ENCODE measurements at regions not wholly inside any gene's neighbourhood (a gene's known extent, or its start where the extent isn't known, plus 50 kb on each side); places are given as distances from the start of the nearest gene placed in this dataset.
"Not testable (repeated sequence)": the region's sequence is repeated elsewhere in the genome, so short reads cannot be mapped to it uniquely, and the experiment has no call there.

GRCh38 chr11:41612415-41612814 is 153.0 kb upstream of the LRRC4C start:
- ChIA-PET POLR2A (no interaction called here), CTCF (no interaction called here)
- no peaks in the 10 kb centered on the region for H3K36me3 Mint-ChIP-seq
- H3K4me3 Mint-ChIP-seq: no peak overlapping the region
- H3K4me1 Mint-ChIP-seq (ENCODE audit: low read depth): no peaks in the 10 kb centered on the region
- DNase-seq: no peak
- H3K27ac Mint-ChIP-seq: no peak overlapping the region
- peaks cover 13% of the 10 kb centered on the region for H3K9me3 Mint-ChIP-seq
- intact Hi-C loops (cut with micrococcal nuclease): no loop called here
- no peaks in the 10 kb centered on the region for H3K27me3 Mint-ChIP-seq

GRCh38 chr11:41613326-41613725 is 153.9 kb upstream of the LRRC4C start:
- intact Hi-C loops (cut with micrococcal nuclease): no loop called here
- ChIA-PET CTCF (no interaction called here), POLR2A (no interaction called here)
- no peaks in the 10 kb centered on the region for H3K27me3 Mint-ChIP-seq
- no peak overlapping the region for H3K27ac Mint-ChIP-seq
- H3K4me1 Mint-ChIP-seq (ENCODE audit: low read depth): no peaks in the 10 kb centered on the region
- no peaks in the 10 kb centered on the region for H3K36me3 Mint-ChIP-seq
- H3K9me3 Mint-ChIP-seq: peaks cover 13% of the 10 kb centered on the region
- DNase-seq: no peak
- no peak overlapping the region for H3K4me3 Mint-ChIP-seq

GRCh38 chr11:41622707-41623359 is 163.4 kb upstream of the LRRC4C start:
- ChIA-PET CTCF (no interaction called here), POLR2A (no interaction called here)
- DNase-seq: no peak
- Mint-ChIP-seq H3K9me3 (peaks cover 27% of the 10 kb centered on the region), H3K27me3 (no peaks in the 10 kb centered on the region), H3K36me3 (no peaks in the 10 kb centered on the region), H3K27ac (no peak overlapping the region), H3K4me1 (ENCODE audit: low read depth) (no peaks in the 10 kb centered on the region), H3K4me3 (no peak overlapping the region)
- intact Hi-C loops (cut with micrococcal nuclease): no loop called here

GRCh38 chr11:41659985-41660384 is 200.5 kb upstream of the LRRC4C start:
- ChIA-PET POLR2A (no interaction called here), CTCF (no interaction called here)
- Mint-ChIP-seq H3K36me3 (peaks cover 1% of the 10 kb centered on the region), H3K4me1 (ENCODE audit: low read depth) (no peaks in the 10 kb centered on the region), H3K9me3 (peaks cover 30% of the 10 kb centered on the region), H3K27me3 (no peaks in the 10 kb centered on the region), H3K27ac (no peak overlapping the region), H3K4me3 (no peak overlapping the region)
- intact Hi-C loops (cut with micrococcal nuclease): no loop called here
- no peak for DNase-seq

GRCh38 chr11:41660585-41660984 is 201.1 kb upstream of the LRRC4C start:
- no peaks in the 10 kb centered on the region for H3K4me1 Mint-ChIP-seq (ENCODE audit: low read depth)
- POLR2A ChIA-PET: no interaction called here
- CTCF ChIA-PET: no interaction called here
- no peak overlapping the region for H3K27ac Mint-ChIP-seq
- no peak for DNase-seq
- H3K27me3 Mint-ChIP-seq: no peaks in the 10 kb centered on the region
- H3K36me3 Mint-ChIP-seq: peaks cover 1% of the 10 kb centered on the region
- no peak overlapping the region for H3K4me3 Mint-ChIP-seq
- intact Hi-C loops (cut with micrococcal nuclease): no loop called here
- peaks cover 30% of the 10 kb centered on the region for H3K9me3 Mint-ChIP-seq

GRCh38 chr11:41665441-41666360 is 206.2 kb upstream of the LRRC4C start:
- Mint-ChIP-seq H3K27me3 (no peaks in the 10 kb centered on the region), H3K4me3 (no peak overlapping the region), H3K27ac (no peak overlapping the region), H3K9me3 (peaks cover 11% of the 10 kb centered on the region), H3K36me3 (no peaks in the 10 kb centered on the region), H3K4me1 (ENCODE audit: low read depth) (no peaks in the 10 kb centered on the region)
- ChIA-PET CTCF (no interaction called here), POLR2A (no interaction called here)
- no peak for DNase-seq
- intact Hi-C loops (cut with micrococcal nuclease): no loop called here

GRCh38 chr11:41666951-41667653 is 207.7 kb upstream of the LRRC4C start:
- POLR2A ChIA-PET: no interaction called here
- H3K36me3 Mint-ChIP-seq: no peaks in the 10 kb centered on the region
- intact Hi-C loops (cut with micrococcal nuclease): no loop called here
- H3K27me3 Mint-ChIP-seq: no peaks in the 10 kb centered on the region
- H3K4me1 Mint-ChIP-seq (ENCODE audit: low read depth): no peaks in the 10 kb centered on the region
- DNase-seq: no peak
- no peak overlapping the region for H3K27ac Mint-ChIP-seq
- H3K9me3 Mint-ChIP-seq: peaks cover 13% of the 10 kb centered on the region
- no peak overlapping the region for H3K4me3 Mint-ChIP-seq
- CTCF ChIA-PET: no interaction called here

GRCh38 chr11:41675205-41675604 is 215.8 kb upstream of the LRRC4C start:
- ChIA-PET POLR2A (no interaction called here), CTCF (no interaction called here)
- Mint-ChIP-seq H3K4me1 (ENCODE audit: low read depth) (no peaks in the 10 kb centered on the region), H3K4me3 (no peak overlapping the region), H3K9me3 (peaks cover 13% of the 10 kb centered on the region), H3K27me3 (no peaks in the 10 kb centered on the region), H3K36me3 (no peaks in the 10 kb centered on the region), H3K27ac (no peak overlapping the region)
- intact Hi-C loops (cut with micrococcal nuclease): no loop called here
- DNase-seq: no peak

GRCh38 chr11:41713030-41713429 is 253.6 kb upstream of the LRRC4C start:
- Mint-ChIP-seq H3K9me3 (peaks cover 20% of the 10 kb centered on the region), H3K4me3 (no peak overlapping the region), H3K27me3 (no peaks in the 10 kb centered on the region), H3K27ac (no peak overlapping the region), H3K36me3 (no peaks in the 10 kb centered on the region), H3K4me1 (ENCODE audit: low read depth) (no peaks in the 10 kb centered on the region)
- intact Hi-C loops (cut with micrococcal nuclease): no loop called here
- DNase-seq: no peak
- POLR2A ChIA-PET: no interaction called here
- CTCF ChIA-PET: no interaction called here

GRCh38 chr11:41714101-41714500 is 254.6 kb upstream of the LRRC4C start:
- peaks cover 23% of the 10 kb centered on the region for H3K9me3 Mint-ChIP-seq
- no peak overlapping the region for H3K27ac Mint-ChIP-seq
- CTCF ChIA-PET: no interaction called here
- POLR2A ChIA-PET: no interaction called here
- no peak for DNase-seq
- intact Hi-C loops (cut with micrococcal nuclease): no loop called here
- no peak overlapping the region for H3K4me3 Mint-ChIP-seq
- no peaks in the 10 kb centered on the region for H3K4me1 Mint-ChIP-seq (ENCODE audit: low read depth)
- no peaks in the 10 kb centered on the region for H3K27me3 Mint-ChIP-seq
- H3K36me3 Mint-ChIP-seq: no peaks in the 10 kb centered on the region

GRCh38 chr11:41716862-41717261 is 257.4 kb upstream of the LRRC4C start:
- Mint-ChIP-seq H3K36me3 (no peaks in the 10 kb centered on the region), H3K4me3 (no peak overlapping the region), H3K4me1 (ENCODE audit: low read depth) (no peaks in the 10 kb centered on the region), H3K27ac (no peak overlapping the region), H3K27me3 (no peaks in the 10 kb centered on the region), H3K9me3 (peaks cover 27% of the 10 kb centered on the region)
- DNase-seq: no peak
- POLR2A ChIA-PET: no interaction called here
- intact Hi-C loops (cut with micrococcal nuclease): no loop called here
- CTCF ChIA-PET: no interaction called here

GRCh38 chr11:41720761-41721160 is 261.3 kb upstream of the LRRC4C start:
- H3K4me1 Mint-ChIP-seq (ENCODE audit: low read depth): no peaks in the 10 kb centered on the region
- no peak overlapping the region for H3K27ac Mint-ChIP-seq
- POLR2A ChIA-PET: no interaction called here
- intact Hi-C loops (cut with micrococcal nuclease): no loop called here
- H3K27me3 Mint-ChIP-seq: no peaks in the 10 kb centered on the region
- no peak for DNase-seq
- H3K36me3 Mint-ChIP-seq: no peaks in the 10 kb centered on the region
- H3K9me3 Mint-ChIP-seq: peaks cover 40% of the 10 kb centered on the region
- CTCF ChIA-PET: no interaction called here
- no peak overlapping the region for H3K4me3 Mint-ChIP-seq

- H3K27ac Mint-ChIP-seq; H3K36me3 Mint-ChIP-seq; H3K4me3 Mint-ChIP-seq; H3K27me3 Mint-ChIP-seq; H3K4me1 Mint-ChIP-seq (ENCODE audit: low read depth); POLR2A ChIA-PET; CTCF ChIA-PET; intact Hi-C loops (cut with micrococcal nuclease); DNase-seq: not testable (repeated sequence)
- peaks cover 34% of the 10 kb centered on the region for H3K9me3 Mint-ChIP-seq
Measured at GRCh38 chr11:41728161-41728560, 268.7 kb upstream of the LRRC4C start.

Measured in activated CD4-positive, alpha-beta memory T cell treated with anti-CD3 and anti-CD28 coated beads for 36 hours (primary cell).